ENCODE measurements at regions not wholly inside any gene's neighbourhood (a gene's known extent, or its start where the extent isn't known, plus 50 kb on each side); places are given as distances from the start of the nearest gene placed in this dataset.

- Histone ChIP-seq H3K27ac (ENCODE audit: low read depth in 2 of 2, low read length in 2 of 2) (no peak overlapping the region), H3K36me3 (ENCODE audit: control insufficient read depth in 2 of 3, insufficient read depth in 3 of 3, low read length in 3 of 3) (no peaks in the 10 kb centered on the region), H3K9me3 (ENCODE audit: control insufficient read depth in 2 of 3, insufficient read depth in 1 of 3, low read length in 3 of 3) (no peaks in the 10 kb centered on the region), H3K4me3 (ENCODE audit: low read length in 3 of 3) (no peak overlapping the region), H3K4me1 (ENCODE audit: control insufficient read depth in 2 of 3, insufficient read depth in 2 of 3, low read depth in 1 of 3, low read length in 3 of 3) (no peaks in the 10 kb centered on the region), H3K27me3 (ENCODE audit: control insufficient read depth, insufficient read depth, low read length) (no peaks in the 10 kb centered on the region), H3K9ac (ENCODE audit: low read length in 3 of 3) (no peak overlapping the region)
- TF ChIP-seq, protein P1, sequence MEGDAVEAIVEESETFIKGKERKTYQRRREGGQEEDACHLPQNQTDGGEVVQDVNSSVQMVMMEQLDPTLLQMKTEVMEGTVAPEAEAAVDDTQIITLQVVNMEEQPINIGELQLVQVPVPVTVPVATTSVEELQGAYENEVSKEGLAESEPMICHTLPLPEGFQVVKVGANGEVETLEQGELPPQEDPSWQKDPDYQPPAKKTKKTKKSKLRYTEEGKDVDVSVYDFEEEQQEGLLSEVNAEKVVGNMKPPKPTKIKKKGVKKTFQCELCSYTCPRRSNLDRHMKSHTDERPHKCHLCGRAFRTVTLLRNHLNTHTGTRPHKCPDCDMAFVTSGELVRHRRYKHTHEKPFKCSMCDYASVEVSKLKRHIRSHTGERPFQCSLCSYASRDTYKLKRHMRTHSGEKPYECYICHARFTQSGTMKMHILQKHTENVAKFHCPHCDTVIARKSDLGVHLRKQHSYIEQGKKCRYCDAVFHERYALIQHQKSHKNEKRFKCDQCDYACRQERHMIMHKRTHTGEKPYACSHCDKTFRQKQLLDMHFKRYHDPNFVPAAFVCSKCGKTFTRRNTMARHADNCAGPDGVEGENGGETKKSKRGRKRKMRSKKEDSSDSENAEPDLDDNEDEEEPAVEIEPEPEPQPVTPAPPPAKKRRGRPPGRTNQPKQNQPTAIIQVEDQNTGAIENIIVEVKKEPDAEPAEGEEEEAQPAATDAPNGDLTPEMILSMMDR (IDR thresholded peaks at IDR 0.05; ENCODE audit: borderline replicate concordance, extremely low read depth, insufficient read depth): no peak
- intact Hi-C loops (cut with DNase I): no loop called here
- no peak for FAIRE-seq
- DNase-seq: no peak
Measured at GRCh38 chr14:53384536-53384935, 231.4 kb upstream of the DDHD1 start.

- Histone ChIP-seq H3K36me3 (ENCODE audit: control insufficient read depth in 2 of 3, insufficient read depth in 3 of 3, low read length in 3 of 3) (no peaks in the 10 kb centered on the region), H3K27ac (ENCODE audit: low read depth in 2 of 2, low read length in 2 of 2) (no peak overlapping the region), H3K9me3 (ENCODE audit: control insufficient read depth in 2 of 3, insufficient read depth in 1 of 3, low read length in 3 of 3) (no peaks in the 10 kb centered on the region), H3K4me1 (ENCODE audit: control insufficient read depth in 2 of 3, insufficient read depth in 2 of 3, low read depth in 1 of 3, low read length in 3 of 3) (no peaks in the 10 kb centered on the region), H3K27me3 (ENCODE audit: control insufficient read depth, insufficient read depth, low read length) (no peaks in the 10 kb centered on the region), H3K4me3 (ENCODE audit: low read length in 3 of 3) (no peak overlapping the region), H3K9ac (ENCODE audit: low read length in 3 of 3) (no peak overlapping the region)
- TF ChIP-seq, protein P1 (IDR thresholded peaks at IDR 0.05; ENCODE audit: borderline replicate concordance, extremely low read depth, insufficient read depth): no peak
- DNase-seq (no peak), FAIRE-seq (no peak)
- intact Hi-C loops (cut with DNase I): no loop called here
Measured at GRCh38 chr14:53384073-53384472, 230.9 kb upstream of the DDHD1 start.

GRCh38 chr14:53381895-53382294 is 228.8 kb upstream of the DDHD1 start:
- Histone ChIP-seq H3K9me3 (ENCODE audit: control insufficient read depth in 2 of 3, insufficient read depth in 1 of 3, low read length in 3 of 3) (no peaks in the 10 kb centered on the region), H3K4me3 (ENCODE audit: low read length in 3 of 3) (no peak overlapping the region), H3K27ac (ENCODE audit: low read depth in 2 of 2, low read length in 2 of 2) (no peak overlapping the region), H3K9ac (ENCODE audit: low read length in 3 of 3) (no peak overlapping the region), H3K36me3 (ENCODE audit: control insufficient read depth in 2 of 3, insufficient read depth in 3 of 3, low read length in 3 of 3) (no peaks in the 10 kb centered on the region), H3K4me1 (ENCODE audit: control insufficient read depth in 2 of 3, insufficient read depth in 2 of 3, low read depth in 1 of 3, low read length in 3 of 3) (no peaks in the 10 kb centered on the region), H3K27me3 (ENCODE audit: control insufficient read depth, insufficient read depth, low read length) (no peaks in the 10 kb centered on the region)
- intact Hi-C loops (cut with DNase I): no loop called here
- no peak for DNase-seq
- no peak for FAIRE-seq
- TF ChIP-seq, protein P1 (IDR thresholded peaks at IDR 0.05; ENCODE audit: borderline replicate concordance, extremely low read depth, insufficient read depth): no peak

DNA sequence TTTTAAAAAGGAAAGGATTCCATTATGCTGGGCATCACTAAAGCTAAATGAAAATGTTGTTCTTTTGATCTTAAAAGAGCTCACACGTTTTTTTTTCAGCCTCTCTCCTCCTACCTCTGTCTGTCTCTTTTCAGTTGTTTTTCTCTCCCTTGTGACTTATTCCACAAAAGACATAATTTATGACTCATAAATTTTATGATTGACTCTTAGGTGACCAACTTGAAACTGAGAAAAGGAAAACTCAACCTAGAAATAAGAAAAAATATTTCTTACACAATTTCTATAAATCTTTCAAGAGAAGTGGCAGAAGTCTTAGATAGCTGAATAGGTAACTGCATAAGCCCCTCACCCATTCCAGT is 227.7 kb upstream of the DDHD1 start:
- FAIRE-seq: no peak
- H3K4me3 ChIP-seq (ENCODE audit: low read length in 3 of 3): no peak overlapping the region
- intact Hi-C loops (cut with DNase I): no loop called here

More for the DNA sequence above, 227.7 kb upstream of the DDHD1 start:
- H3K27ac ChIP-seq (ENCODE audit: low read depth in 2 of 2, low read length in 2 of 2): no peak overlapping the region
- no peaks in the 10 kb centered on the region for H3K4me1 ChIP-seq (ENCODE audit: control insufficient read depth in 2 of 3, insufficient read depth in 2 of 3, low read depth in 1 of 3, low read length in 3 of 3)
- H3K27me3 ChIP-seq (ENCODE audit: control insufficient read depth, insufficient read depth, low read length): no peaks in the 10 kb centered on the region
- TF ChIP-seq, protein P1 (IDR thresholded peaks at IDR 0.05; ENCODE audit: borderline replicate concordance, extremely low read depth, insufficient read depth): no peak
- DNase-seq: no peak
- no peaks in the 10 kb centered on the region for H3K36me3 ChIP-seq (ENCODE audit: control insufficient read depth in 2 of 3, insufficient read depth in 3 of 3, low read length in 3 of 3)
- no peak overlapping the region for H3K9ac ChIP-seq (ENCODE audit: low read length in 3 of 3)
- no peaks in the 10 kb centered on the region for H3K9me3 ChIP-seq (ENCODE audit: control insufficient read depth in 2 of 3, insufficient read depth in 1 of 3, low read length in 3 of 3)
